ENCODE measurements at regions not wholly inside any gene's neighbourhood (a gene's known extent, or its start where the extent isn't known, plus 50 kb on each side); places are given as distances from the start of the nearest gene placed in this dataset.

DNA sequence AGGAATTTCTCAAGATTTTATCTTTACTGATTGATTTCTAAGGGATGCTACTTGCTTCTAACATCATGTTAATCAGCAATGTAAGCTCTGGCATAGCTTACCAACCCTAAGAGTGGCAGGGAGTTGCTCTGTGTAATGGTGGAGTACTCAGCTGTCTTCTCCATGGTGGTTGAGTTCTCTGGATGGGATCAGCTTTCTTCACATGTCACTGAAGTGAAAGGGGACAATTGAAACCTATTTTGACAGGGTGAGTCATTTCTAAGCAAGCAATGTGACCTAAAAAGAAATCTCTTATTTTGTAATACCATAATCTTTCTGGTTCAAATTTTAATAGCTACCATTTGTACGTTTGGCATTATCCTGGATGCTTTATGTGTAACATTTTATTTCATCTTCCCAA lies 430.4 kb downstream of the GJA1 start (continued):
- TF ChIP-seq IRF5 (IDR thresholded peaks at IDR 0.05; ENCODE audit: borderline replicate concordance) (no peak), ZNF622 (IDR thresholded peaks at IDR 0.05) (no peak), SUZ12 (IDR thresholded peaks at IDR 0.05; ENCODE audit: unreplicated experiment) (no peak), TARDBP (IDR thresholded peaks at IDR 0.05; ENCODE audit: borderline replicate concordance) (no peak), NBN (IDR thresholded peaks at IDR 0.05) (no peak), CEBPB (IDR thresholded peaks at IDR 0.05; ENCODE audit: borderline replicate concordance in 1 of 2, low read depth in 2 of 2, low read length in 2 of 2) (no peak), BCL3 (IDR thresholded peaks at IDR 0.05; ENCODE audit: borderline replicate concordance, insufficient read depth, low read depth, low read length, poor library complexity, severe bottlenecking) (no peak), SUPT20H (IDR thresholded peaks at IDR 0.05; ENCODE audit: borderline replicate concordance, control insufficient read depth, low read depth, low read length) (no peak), GABPA (IDR thresholded peaks at IDR 0.05; ENCODE audit: low read depth) (no peak)
- TF ChIP-seq, protein P1, sequence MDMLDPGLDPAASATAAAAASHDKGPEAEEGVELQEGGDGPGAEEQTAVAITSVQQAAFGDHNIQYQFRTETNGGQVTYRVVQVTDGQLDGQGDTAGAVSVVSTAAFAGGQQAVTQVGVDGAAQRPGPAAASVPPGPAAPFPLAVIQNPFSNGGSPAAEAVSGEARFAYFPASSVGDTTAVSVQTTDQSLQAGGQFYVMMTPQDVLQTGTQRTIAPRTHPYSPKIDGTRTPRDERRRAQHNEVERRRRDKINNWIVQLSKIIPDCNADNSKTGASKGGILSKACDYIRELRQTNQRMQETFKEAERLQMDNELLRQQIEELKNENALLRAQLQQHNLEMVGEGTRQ (IDR thresholded peaks at IDR 0.05; ENCODE audit: borderline replicate concordance, low read depth, low read length) = no peak

- no peak for FAIRE-seq
- TF ChIP-seq ZBED1 (IDR thresholded peaks at IDR 0.05; ENCODE audit: borderline replicate concordance) = no peak
- TF ChIP-seq BCL3 (IDR thresholded peaks at IDR 0.05; ENCODE audit: borderline replicate concordance, insufficient read depth, low read depth, low read length, poor library complexity, severe bottlenecking) = no peak
- TF ChIP-seq, protein P2, sequence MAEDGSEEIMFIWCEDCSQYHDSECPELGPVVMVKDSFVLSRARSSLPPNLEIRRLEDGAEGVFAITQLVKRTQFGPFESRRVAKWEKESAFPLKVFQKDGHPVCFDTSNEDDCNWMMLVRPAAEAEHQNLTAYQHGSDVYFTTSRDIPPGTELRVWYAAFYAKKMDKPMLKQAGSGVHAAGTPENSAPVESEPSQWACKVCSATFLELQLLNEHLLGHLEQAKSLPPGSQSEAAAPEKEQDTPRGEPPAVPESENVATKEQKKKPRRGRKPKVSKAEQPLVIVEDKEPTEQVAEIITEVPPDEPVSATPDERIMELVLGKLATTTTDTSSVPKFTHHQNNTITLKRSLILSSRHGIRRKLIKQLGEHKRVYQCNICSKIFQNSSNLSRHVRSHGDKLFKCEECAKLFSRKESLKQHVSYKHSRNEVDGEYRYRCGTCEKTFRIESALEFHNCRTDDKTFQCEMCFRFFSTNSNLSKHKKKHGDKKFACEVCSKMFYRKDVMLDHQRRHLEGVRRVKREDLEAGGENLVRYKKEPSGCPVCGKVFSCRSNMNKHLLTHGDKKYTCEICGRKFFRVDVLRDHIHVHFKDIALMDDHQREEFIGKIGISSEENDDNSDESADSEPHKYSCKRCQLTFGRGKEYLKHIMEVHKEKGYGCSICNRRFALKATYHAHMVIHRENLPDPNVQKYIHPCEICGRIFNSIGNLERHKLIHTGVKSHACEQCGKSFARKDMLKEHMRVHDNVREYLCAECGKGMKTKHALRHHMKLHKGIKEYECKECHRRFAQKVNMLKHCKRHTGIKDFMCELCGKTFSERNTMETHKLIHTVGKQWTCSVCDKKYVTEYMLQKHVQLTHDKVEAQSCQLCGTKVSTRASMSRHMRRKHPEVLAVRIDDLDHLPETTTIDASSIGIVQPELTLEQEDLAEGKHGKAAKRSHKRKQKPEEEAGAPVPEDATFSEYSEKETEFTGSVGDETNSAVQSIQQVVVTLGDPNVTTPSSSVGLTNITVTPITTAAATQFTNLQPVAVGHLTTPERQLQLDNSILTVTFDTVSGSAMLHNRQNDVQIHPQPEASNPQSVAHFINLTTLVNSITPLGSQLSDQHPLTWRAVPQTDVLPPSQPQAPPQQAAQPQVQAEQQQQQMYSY (CRISPR knock-in tag; IDR thresholded peaks at IDR 0.05) = no peak
- TF ChIP-seq ESRRA (IDR thresholded peaks at IDR 0.05; ENCODE audit: low read length) = no peak
- no peak for TF ChIP-seq HDAC2 (IDR thresholded peaks at IDR 0.05)
- no peak for TF ChIP-seq STAT3 (IDR thresholded peaks at IDR 0.05; ENCODE audit: low read depth, low read length)
Measured at GRCh38 chr6:121867095-121867494, 431.6 kb downstream of the GJA1 start.

More at GRCh38 chr6:121867095-121867494, 431.6 kb downstream of the GJA1 start:
- BruUV-seq (replicated peaks) = no TSS peak
- no peak overlapping the region for H3K27ac ChIP-seq (ENCODE audit: control insufficient read depth, insufficient read depth)
- H3K4me3 ChIP-seq = no peak overlapping the region
- no peaks in the 10 kb centered on the region for H3K36me3 ChIP-seq (ENCODE audit: control insufficient read depth in 2 of 2, insufficient read depth in 2 of 2, low read length in 1 of 2)
- POLR2A ChIA-PET = no interaction called here
- RAD21 ChIA-PET (ENCODE audit: unreplicated experiment) = no interaction called here
- in situ Hi-C loops (cut with MboI) (no loop called here), intact Hi-C loops (cut with micrococcal nuclease; ENCODE audit: unreplicated experiment) (no loop called here)
- no peak overlapping the region for H3K9ac ChIP-seq (ENCODE audit: control insufficient read depth, insufficient read depth, low read length)
- H3K4me1 ChIP-seq (ENCODE audit: control insufficient read depth, insufficient read depth, low read length) = no peaks in the 10 kb centered on the region
- CTCF ChIA-PET = no interaction called here
- no peak overlapping the region for H2AFZ ChIP-seq (ENCODE audit: control insufficient read depth, low read depth, low read length)
- no peak overlapping the region for H3K4me2 ChIP-seq (ENCODE audit: control insufficient read depth, insufficient read depth)
- 0% methylated on average over 2 of the region's 2 CpGs for WGBS (ENCODE audit: insufficient coverage, insufficient replicate concordance, low lambda C conversion rate, missing lambda C conversion rate)
- ATAC-seq (no peak), DNase-seq (ENCODE audit: low read depth, low spot score) (no peak)
- SMC1A ChIA-PET (ENCODE audit: uncharacterized antibody, unreplicated experiment) = no interaction called here
- no peaks in the 10 kb centered on the region for H3K9me3 ChIP-seq (replicated peaks; ENCODE audit: control insufficient read depth, insufficient read depth, low read length)
- no peaks in the 10 kb centered on the region for H4K20me1 ChIP-seq (ENCODE audit: control insufficient read depth, insufficient read depth)
- no peaks in the 10 kb centered on the region for H3K79me2 ChIP-seq (ENCODE audit: control insufficient read depth, insufficient read depth, low read length)
- H3K27me3 ChIP-seq (replicated peaks in 1 of 2; ENCODE audit: control insufficient read depth in 2 of 2, insufficient read depth in 2 of 2, low read length in 1 of 2) = no peaks in the 10 kb centered on the region

Measured in GM12878 (cell line).